HepG2 (cell line): ENCODE measurements at regions not wholly inside any gene's neighbourhood (a gene's known extent, or its start where the extent isn't known, plus 50 kb on each side); places are given as distances from the start of the nearest gene placed in this dataset.

Experiments used
- ATAC-seq: fragments of 200-7000 bp; cut with Tn5 transposase; 3 replicates; pipeline ENCODE4 v1.9.1; 2020; ENCODE audit warnings: mild to moderate bottlenecking, moderate library complexity
- BruUV-seq: library from RNA; stranded (reverse); fragments of 400-500 nt; replicated peaks from 2 replicates; lab custom pipeline; 2021; lab: Mats Ljungman, UMichigan
- CTCF ChIA-PET: fragments of 300-600 bp; formaldehyde crosslinking; extraction: SDS; loops from one replicate; lab custom pipeline; 2021; ENCODE audit warnings: low total read pairs, inconsistent platforms, low intra/inter-chr PET ratio; lab: Yijun Ruan, JAX
- POLR2A ChIA-PET: fragments of 350-600 bp; sonication (Branson Sonifier 250); formaldehyde crosslinking; loops from one replicate; lab custom pipeline; 2020; ENCODE audit warnings: antibody characterized with exemption, inconsistent platforms; lab: Yijun Ruan, JAX
- DNase-seq: peaks from one replicate; pipeline ENCODE4 v3.0.0-alpha.2; 2015; ENCODE audit warnings: low spot score
- FAIRE-seq: peaks from 3 replicates; lab custom pipeline; 2011; peaks lifted over from hg19 to GRCh38; lab: Jason Lieb, UNC
- H2AFZ ChIP-seq: one replicate; pipeline ENCODE4 v1.6.1; 2011; ENCODE audit warnings: low read length, inconsistent platforms
- H3K27ac ChIP-seq: fragments of 300-600 bp; 3 replicates; pipeline ENCODE4 v1.8.0; 2011; ENCODE audit warnings: mixed run types, mild to moderate bottlenecking, mixed read lengths, low read length, inconsistent platforms; ENCODE audit not compliant: insufficient read depth; ENCODE audit errors: extremely low read length
- H3K27me3 ChIP-seq, 2 experiments: fragments of 200-600 bp in 1 of 2; 2 replicates in 1 of 2; 3 replicates in 1 of 2; pipeline versions ENCODE4 v1.6.0 to v1.8.0; 2011; ENCODE audit warnings: low read length in 2 of 2, mild to moderate bottlenecking in 2 of 2, moderate library complexity in 2 of 2, inconsistent platforms in 1 of 2; ENCODE audit not compliant: insufficient read depth in 2 of 2, control insufficient read depth in 1 of 2
- H3K36me3 ChIP-seq, 2 experiments: fragments of 200-600 bp in 1 of 2; replicated peaks in 1 of 2; 2 replicates in 1 of 2; 3 replicates in 1 of 2; pipeline versions ENCODE4 v1.5.1 to v1.8.0; 2011; ENCODE audit warnings: low read length in 2 of 2, inconsistent platforms in 1 of 2; ENCODE audit not compliant: insufficient read depth in 2 of 2, control insufficient read depth in 1 of 2
- H3K4me1 ChIP-seq: 2 replicates; pipeline ENCODE4 v1.5.1; 2012; ENCODE audit warnings: low read length, inconsistent platforms; ENCODE audit not compliant: insufficient read depth
- H3K4me2 ChIP-seq: 2 replicates; pipeline ENCODE4 v1.6.0; 2011; ENCODE audit warnings: low read depth, low read length, inconsistent platforms
- H3K4me3 ChIP-seq, 3 experiments: fragments of 200-600 bp in 1 of 3; sonication (generic), shearing (Covaris generic) in 1 of 3; replicated peaks in 1 of 3; 2 replicates each; pipeline ENCODE4 v1.5.1; 2011 to 2016; ENCODE audit warnings: low read length in 3 of 3, inconsistent platforms in 2 of 3, low read depth in 2 of 3, mild to moderate bottlenecking in 2 of 3, control low read depth in 1 of 3, mixed read lengths in 1 of 3; ENCODE audit not compliant: insufficient read depth in 1 of 3
- H3K79me2 ChIP-seq: one replicate; pipeline ENCODE4 v1.6.1; 2011; ENCODE audit warnings: low read length, inconsistent platforms; ENCODE audit not compliant: insufficient read depth
- H3K9ac ChIP-seq: 2 replicates; pipeline ENCODE4 v1.6.0; 2011; ENCODE audit warnings: mild to moderate bottlenecking, low read depth, low read length, inconsistent platforms; ENCODE audit not compliant: insufficient read depth
- H3K9me3 ChIP-seq: 2 replicates; pipeline ENCODE4 v1.5.1; 2012; ENCODE audit warnings: mild to moderate bottlenecking, low read length
- H4K20me1 ChIP-seq: 2 replicates; pipeline ENCODE4 v1.6.0; 2011; ENCODE audit warnings: inconsistent platforms, mild to moderate bottlenecking, low read length, moderate library complexity; ENCODE audit not compliant: insufficient read depth
- AFF4 ChIP-seq: sonication (generic); formaldehyde crosslinking; IDR thresholded peaks from 2 replicates; pipeline ENCODE4 v1.4.0; 2020; ENCODE audit warnings: missing genetic modification reagents
- DMAP1 ChIP-seq: IDR thresholded peaks from 2 replicates; pipeline ENCODE4 v1.6.1; 2016
- HOXA3 ChIP-seq: sonication (generic); formaldehyde crosslinking; IDR thresholded peaks from 2 replicates; pipeline ENCODE4 v1.5.0; 2020; ENCODE audit warnings: missing genetic modification reagents
- MXD3 ChIP-seq: IDR thresholded peaks from 2 replicates; pipeline ENCODE4 v1.6.1; 2016; ENCODE audit warnings: mild to moderate bottlenecking, missing biosample characterization, missing genetic modification reagents
- PHF5A ChIP-seq: IDR thresholded peaks from one replicate; pipeline ENCODE4 v1.6.1; 2018; ENCODE audit warnings: low read depth, missing genetic modification reagents; ENCODE audit not compliant: unreplicated experiment
- ZBTB1 ChIP-seq: sonication (generic); formaldehyde crosslinking; IDR thresholded peaks from 2 replicates; pipeline ENCODE4 v1.4.0; 2020; ENCODE audit warnings: missing genetic modification reagents, borderline replicate concordance
- ZNF609 ChIP-seq: sonication (generic); formaldehyde crosslinking; IDR thresholded peaks from 2 replicates; pipeline ENCODE4 v1.4.0; 2020; ENCODE audit warnings: mild to moderate bottlenecking, missing genetic modification reagents, borderline replicate concordance
- ZNF784 ChIP-seq: sonication (generic); formaldehyde crosslinking; IDR thresholded peaks from 2 replicates; pipeline ENCODE4 v1.5.1; 2020; ENCODE audit warnings: missing genetic modification reagents, mild to moderate bottlenecking, borderline replicate concordance
- WGBS: methylation state at CpG from one replicate; pipeline ENCODE4 v1.1.6; 2017; ENCODE audit warnings: low lambda C conversion rate; 5-methylcytosine and 5-hydroxymethylcytosine counted together
- in situ Hi-C: cut with HindIII; loops from 2 replicates; pipeline ENCODE4 v1.10.0; 2017; ENCODE audit warnings: low pct_unique_long_range_greater_than_20kb; ENCODE audit not compliant: extremely low pct_ligation_motif_present
- intact Hi-C: fragments of 100-400 bp; cut with micrococcal nuclease; formaldehyde crosslinking; loops from one replicate; pipeline ENCODE4 v1.10.0; 2022; ENCODE audit not compliant: unreplicated experiment

- no TSS peak for BruUV-seq
- H3K36me3 ChIP-seq: no peaks in the 10 kb centered on the region
- H3K4me2 ChIP-seq: no peak overlapping the region
- no peak for TF ChIP-seq HOXA3 (CRISPR knock-in tag)
- TF ChIP-seq, all 625 proteins: peak for 0
- H2AFZ ChIP-seq: no peak overlapping the region
- CTCF ChIA-PET: no interaction called here
- no peaks in the 10 kb centered on the region for H3K79me2 ChIP-seq
- DNase-seq: no peak
- no peak for FAIRE-seq
- intact Hi-C loops (no loop called here), in situ Hi-C loops (no loop called here)
- H3K9me3 ChIP-seq: no peaks in the 10 kb centered on the region
- H3K4me3 ChIP-seq: no peak overlapping the region
- H3K9ac ChIP-seq: no peak overlapping the region
- no peak overlapping the region for H3K27ac ChIP-seq
- H4K20me1 ChIP-seq: no peaks in the 10 kb centered on the region
- WGBS: 0% methylated on average over 1 of the region's 1 CpG
- ATAC-seq: no peak
- POLR2A ChIA-PET: no interaction called here
- no peaks in the 10 kb centered on the region for H3K4me1 ChIP-seq
- H3K27me3 ChIP-seq: no peaks in the 10 kb centered on the region; a peak in 1 of 5 replicates
Measured at GRCh38 chr18:22505141-22505591, 87.5 kb upstream of the CTAGE1 start.

GRCh38 chr18:22507055-22507454 is 89.3 kb upstream of the CTAGE1 start:
- no TSS peak for BruUV-seq
- CTCF ChIA-PET: no interaction called here
- TF ChIP-seq ZBTB1: no peak
- no peak for TF ChIP-seq MXD3
- TF ChIP-seq ZNF784 (CRISPR knock-in tag): no peak
- TF ChIP-seq PHF5A (CRISPR knock-in tag): no peak
- TF ChIP-seq DMAP1 (CRISPR knock-in tag): no peak
- no peak for TF ChIP-seq AFF4
- TF ChIP-seq ZNF609 (CRISPR knock-in tag): no peak

More at GRCh38 chr18:22507055-22507454, 89.3 kb upstream of the CTAGE1 start:
- no peaks in the 10 kb centered on the region for H3K36me3 ChIP-seq
- WGBS: 0% methylated on average over 2 of the region's 2 CpGs
- no peaks in the 10 kb centered on the region; a peak in 1 of 5 replicates for H3K27me3 ChIP-seq
- no peak overlapping the region for H2AFZ ChIP-seq
- H3K4me3 ChIP-seq: no peak overlapping the region
- FAIRE-seq (no peak), ATAC-seq (no peak), DNase-seq (no peak)
- no peak overlapping the region for H3K4me2 ChIP-seq
- no peak overlapping the region for H3K9ac ChIP-seq
- intact Hi-C loops: no loop called here
- POLR2A ChIA-PET: no interaction called here
- H3K9me3 ChIP-seq: no peaks in the 10 kb centered on the region
- H3K4me1 ChIP-seq: no peaks in the 10 kb centered on the region
- H3K79me2 ChIP-seq: no peaks in the 10 kb centered on the region
- no peaks in the 10 kb centered on the region for H4K20me1 ChIP-seq
- H3K27ac ChIP-seq: no peak overlapping the region
- in situ Hi-C loops: no loop called here
